GM21529 (cell line): ENCODE measurements at regions not wholly inside any gene's neighbourhood (a gene's known extent, or its start where the extent isn't known, plus 50 kb on each side); places are given as distances from the start of the nearest gene placed in this dataset.
A peak's percentile ranks its signal among the peaks of the same experiment; 100 is the strongest.
"Not testable (repeated sequence)": the region's sequence is repeated elsewhere in the genome, so short reads cannot be mapped to it uniquely, and the experiment has no call there.

Source experiments
- ATAC-seq: cut with Tn5 transposase; IDR thresholded peaks from one replicate; pipeline ENCODE4 v1.9.1; 2021; ENCODE audit not compliant: unreplicated experiment

GRCh38 chr15:30470601-30471365 lies 56.7 kb upstream of the GOLGA8R start:
- ATAC-seq, result peak; percentile 98

- peak; percentile 3 for ATAC-seq
Observed at GRCh38 chr15:30471366-30471749, 57.3 kb upstream of the GOLGA8R start.

- peak; percentile 26 for ATAC-seq
Observed at GRCh38 chr15:30471817-30472551, 57.9 kb upstream of the GOLGA8R start.

GRCh38 chr15:30484887-30485286 lies 67.0 kb upstream of the GOLGA8Q start:
- not testable (repeated sequence) for ATAC-seq

GRCh38 chr15:30489237-30489636 lies 62.6 kb upstream of the GOLGA8Q start:
- not testable (repeated sequence) for ATAC-seq

DNA sequence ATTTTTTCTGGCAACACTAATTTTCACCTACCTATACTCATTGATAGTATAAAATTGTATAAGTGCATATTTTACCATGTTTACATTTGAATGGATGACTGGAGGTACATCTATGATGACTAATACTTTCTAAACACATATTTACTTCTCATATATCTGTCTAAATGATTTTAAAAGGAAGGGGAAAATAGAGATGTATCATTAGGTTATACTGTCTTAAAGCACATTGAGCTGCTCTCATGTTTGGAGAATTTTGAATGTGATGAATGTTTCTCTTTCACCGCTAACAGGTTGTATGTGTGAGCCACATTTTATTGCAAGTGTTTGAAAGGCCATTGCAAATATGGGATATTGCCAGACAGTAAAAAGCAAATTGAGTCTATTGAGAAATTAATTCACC lies 61.5 kb upstream of the GOLGA8Q start:
- ATAC-seq, result not testable (repeated sequence)

DNA sequence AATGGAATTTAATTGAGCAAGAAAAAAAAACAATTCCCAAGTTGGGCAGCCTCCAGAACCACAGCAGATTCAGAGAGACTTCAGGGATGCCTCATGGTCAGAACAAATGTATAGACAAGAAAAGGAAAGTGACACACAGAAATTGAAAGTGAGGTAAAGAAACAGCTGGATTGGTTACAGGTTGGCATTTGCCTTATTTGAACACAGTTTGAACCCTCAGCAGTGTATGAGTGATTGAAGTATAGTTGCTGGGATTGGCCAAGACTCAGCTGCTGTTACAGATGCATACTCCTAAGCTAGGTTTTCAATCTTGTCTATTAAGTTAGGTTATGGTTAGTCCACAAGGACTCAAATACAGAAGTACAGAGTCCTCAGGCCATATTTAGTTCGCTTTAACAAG lies 57.9 kb upstream of the GOLGA8Q start:
- not testable (repeated sequence) for ATAC-seq

- not testable (repeated sequence) for ATAC-seq
Observed at GRCh38 chr15:30497275-30497674, 54.6 kb upstream of the GOLGA8Q start.

DNA sequence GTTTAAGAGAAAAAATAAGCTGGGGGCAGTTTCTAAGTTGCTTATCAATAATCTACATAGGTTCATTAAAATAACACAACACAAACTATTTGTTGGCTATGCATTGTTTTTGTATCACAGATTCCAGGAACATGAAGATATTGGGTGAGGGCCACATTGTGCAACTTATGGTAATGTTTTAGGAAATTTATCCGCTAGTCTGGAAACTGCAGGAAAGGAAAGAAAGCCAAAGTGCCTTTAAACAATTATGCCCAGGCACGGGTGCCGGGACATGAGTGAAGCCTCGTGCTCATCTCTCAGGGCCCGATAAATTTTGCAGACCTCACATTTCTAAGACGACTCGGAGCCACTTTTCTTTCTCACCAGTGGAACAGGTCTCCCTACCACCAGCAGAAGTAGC lies 52.6 kb upstream of the GOLGA8Q start:
- not testable (repeated sequence) for ATAC-seq

GRCh38 chr15:30500511-30500910 lies 51.3 kb upstream of the GOLGA8Q start:
- not testable (repeated sequence) for ATAC-seq
